H4 (cell line): ENCODE measurements at regions not wholly inside any gene's neighbourhood (a gene's known extent, or its start where the extent isn't known, plus 50 kb on each side); places are given as distances from the start of the nearest gene placed in this dataset.
A peak's percentile ranks its signal among the peaks of the same experiment; 100 is the strongest.

Experiments
- DNase-seq: peaks from one replicate; pipeline ENCODE4 v3.0.0-alpha.2; 2015; ENCODE audit warnings: low spot score

DNA sequence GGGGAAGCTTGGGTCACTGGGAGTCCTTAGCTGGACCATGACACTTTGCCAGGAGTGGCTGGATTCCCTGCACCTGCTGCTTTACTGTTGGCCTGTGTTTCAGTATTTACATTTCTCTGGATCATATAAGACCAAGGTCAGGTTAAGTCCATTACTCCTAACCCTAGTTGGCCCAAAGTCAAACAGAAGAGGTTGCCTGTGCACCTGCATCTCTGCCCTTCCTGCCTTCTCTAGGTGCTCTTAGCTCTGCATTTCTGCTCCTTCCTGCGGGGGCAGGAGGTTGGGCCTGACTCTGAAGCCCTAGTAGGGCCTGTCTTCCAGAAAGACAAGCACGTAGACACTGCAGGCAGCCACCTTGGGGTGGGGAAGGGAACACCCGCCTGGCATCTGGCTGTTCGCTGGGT, 124.3 kb downstream of the RPLP1 start:
- DNase-seq: no peak

GRCh38 chr15:69577397-69577796, 124.8 kb downstream of the RPLP1 start:
- DNase-seq: no peak

DNA sequence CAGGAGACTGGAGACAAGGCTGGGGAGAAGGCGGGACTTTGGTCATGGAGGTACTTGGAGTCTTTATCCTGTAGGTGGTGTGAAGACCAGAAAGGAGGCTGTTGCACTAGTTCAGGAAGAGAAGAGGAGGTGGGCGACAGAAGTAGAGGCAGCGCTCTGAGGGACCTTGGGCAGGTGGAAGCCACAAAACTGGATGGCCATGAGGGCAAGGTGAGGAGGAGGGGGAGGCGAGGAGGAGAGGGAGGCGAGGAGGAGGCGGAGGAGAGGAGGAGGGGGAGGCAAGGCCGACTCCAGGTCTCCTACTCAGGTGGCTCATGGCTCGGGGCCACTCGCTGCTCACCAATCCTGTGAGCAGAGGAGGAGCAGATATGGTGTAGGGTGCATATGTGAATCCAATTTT, 125.6 kb downstream of the RPLP1 start:
- DNase-seq: no peak

DNA sequence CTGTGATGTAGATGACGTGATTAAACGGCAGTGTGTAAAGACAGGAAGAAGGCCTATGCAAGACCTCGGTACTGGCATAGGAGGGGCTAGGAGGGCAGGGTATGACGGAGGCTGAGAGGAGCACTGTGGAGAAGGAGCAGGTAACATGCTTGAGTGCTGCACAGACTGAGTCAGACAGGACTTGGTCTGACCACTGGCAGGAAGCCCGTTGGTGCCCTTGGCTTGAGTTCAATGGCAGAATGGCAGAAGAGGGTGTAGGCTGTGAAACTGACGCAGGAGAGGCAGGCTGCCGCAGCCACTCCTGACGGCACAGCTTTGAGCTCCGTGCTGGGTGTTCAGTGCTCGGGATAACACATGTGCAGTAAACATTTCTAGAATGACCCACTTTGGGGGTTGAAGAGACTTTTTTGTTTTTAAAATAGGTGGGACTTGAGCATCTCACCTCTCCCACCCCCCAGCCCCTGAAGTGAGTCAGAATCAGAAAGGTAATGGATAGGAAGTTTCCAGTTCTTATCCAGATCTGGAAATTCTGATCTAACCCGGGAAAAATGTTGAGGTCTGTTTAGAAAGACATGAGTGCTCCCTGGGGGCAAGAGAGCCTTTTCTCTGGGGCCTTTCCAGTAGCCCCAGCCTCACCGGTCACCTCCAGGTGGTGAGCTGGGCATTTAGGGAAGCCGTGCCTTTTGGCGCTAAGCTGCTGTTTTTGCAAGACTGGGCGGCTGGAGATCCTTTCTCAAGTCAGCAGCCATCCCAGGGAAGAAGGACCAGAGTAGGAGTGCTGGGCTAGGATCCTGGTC, 126.4 kb downstream of the RPLP1 start:
- DNase-seq: peak; percentile 84

- DNase-seq: no peak
Observed at GRCh38 chr15:69579950-69580618, 127.5 kb downstream of the RPLP1 start.

- DNase-seq: no peak
Observed at GRCh38 chr15:69583626-69584025, 131.0 kb downstream of the RPLP1 start.

DNA sequence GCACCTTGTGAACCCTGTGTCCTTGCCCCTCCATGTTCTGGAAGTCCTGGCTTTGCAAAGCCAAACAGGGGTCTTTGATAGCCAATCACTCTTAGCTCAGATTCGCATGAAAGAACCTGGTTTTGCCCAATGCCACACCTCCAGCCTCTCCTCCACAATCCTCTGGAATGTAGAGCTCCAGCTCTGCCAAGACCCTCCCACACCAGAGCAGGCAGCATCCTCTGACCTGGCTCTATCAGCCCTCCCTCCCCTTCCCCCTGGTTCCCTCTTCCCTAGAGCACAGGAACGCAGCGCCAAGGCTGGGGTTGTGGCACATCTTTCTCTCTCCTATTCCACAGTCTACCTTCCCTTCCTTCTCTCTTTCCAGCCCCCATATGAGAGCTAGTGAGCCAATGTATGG, 133.3 kb downstream of the RPLP1 start:
- DNase-seq: no peak

DNA sequence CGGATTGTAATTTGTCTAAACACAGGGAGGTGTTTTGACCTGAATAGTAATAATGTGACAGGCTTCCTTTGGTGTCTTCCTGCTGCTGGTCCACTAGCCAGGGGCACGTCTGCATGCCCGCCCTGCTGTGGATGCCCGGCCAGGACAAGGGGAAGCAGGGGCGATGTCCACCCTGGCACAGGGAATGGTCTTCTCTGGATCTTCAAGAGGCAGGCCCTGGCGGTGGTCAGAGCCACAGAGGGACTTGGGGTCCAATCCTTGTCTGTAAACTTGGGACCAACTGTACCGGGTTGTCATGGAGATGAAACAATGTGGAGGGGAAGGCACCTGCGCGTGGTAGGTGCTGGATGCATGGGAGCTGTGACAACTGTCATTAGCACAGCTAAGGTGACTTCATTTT, 134.1 kb downstream of the RPLP1 start:
- no peak for DNase-seq

DNA sequence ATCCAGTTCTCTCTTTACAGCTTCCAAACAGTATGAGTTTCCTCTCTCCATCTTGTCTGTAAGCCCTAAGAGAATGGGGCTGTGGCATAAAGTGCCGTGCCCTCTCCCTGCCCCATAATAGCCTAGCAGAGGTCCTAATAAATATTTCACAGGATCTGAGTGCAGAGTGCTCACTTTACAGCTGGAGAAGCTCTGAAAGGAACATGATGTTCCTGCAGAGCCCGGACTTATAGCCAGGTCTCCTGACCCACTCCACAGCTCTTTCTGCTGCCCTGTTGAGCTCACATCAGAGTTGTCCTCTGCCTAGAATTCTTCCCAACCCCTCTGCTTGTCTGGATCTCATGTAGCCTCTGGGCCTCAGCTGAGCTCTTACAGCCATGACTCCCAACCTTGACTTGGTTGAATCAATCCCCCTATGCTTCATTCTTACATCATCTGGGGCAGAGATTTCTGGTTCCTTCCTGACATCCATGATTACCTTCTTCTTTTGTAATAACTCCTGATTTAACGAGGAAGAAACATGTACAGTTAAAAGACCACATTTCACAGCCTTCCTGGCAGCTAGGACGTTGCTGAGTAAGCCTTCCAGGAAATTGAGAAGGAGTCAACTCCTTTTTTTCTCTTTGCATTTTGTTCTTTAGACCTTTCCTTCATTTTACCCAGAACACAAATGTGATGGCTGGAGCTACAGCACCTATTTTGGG, 135.3 kb downstream of the RPLP1 start:
- no peak for DNase-seq

GRCh38 chr15:69590201-69590710, 137.6 kb downstream of the RPLP1 start:
- no peak for DNase-seq

DNA sequence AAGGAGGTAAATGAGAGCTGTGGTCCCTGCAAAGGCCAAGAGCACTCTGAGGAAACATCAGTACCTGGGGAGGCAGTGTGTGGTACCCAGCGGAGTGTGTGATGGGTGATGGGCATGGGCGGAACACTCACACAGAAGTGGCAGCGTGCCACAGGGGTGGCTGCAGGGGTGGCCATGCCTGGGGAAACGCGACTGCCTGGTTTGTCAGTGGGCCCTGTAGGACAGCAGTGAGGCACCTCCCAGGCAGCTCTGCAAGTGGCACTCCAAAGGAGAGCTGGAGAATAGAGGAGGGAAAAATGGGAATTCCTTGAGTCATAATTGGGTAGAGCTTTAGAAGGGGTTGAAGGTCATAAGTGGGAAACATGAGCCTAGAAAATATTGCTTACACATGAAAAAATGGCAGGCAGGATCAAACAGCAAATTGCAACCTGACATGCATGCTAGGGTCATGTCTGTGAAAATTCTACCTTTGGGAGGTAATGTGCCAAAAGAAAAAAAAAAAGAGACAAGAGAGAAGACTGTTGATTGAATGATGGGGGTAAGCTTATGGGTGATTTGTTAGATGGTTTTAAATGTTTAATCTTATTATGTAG, 138.4 kb downstream of the RPLP1 start:
- DNase-seq: no peak

GRCh38 chr15:69591905-69592508, 139.4 kb downstream of the RPLP1 start:
- DNase-seq: no peak

GRCh38 chr15:69592954-69593353, 140.3 kb downstream of the RPLP1 start:
- peak; percentile 38 for DNase-seq

- DNase-seq: no peak
Observed at GRCh38 chr15:69593488-69593887, 140.9 kb downstream of the RPLP1 start.

DNA sequence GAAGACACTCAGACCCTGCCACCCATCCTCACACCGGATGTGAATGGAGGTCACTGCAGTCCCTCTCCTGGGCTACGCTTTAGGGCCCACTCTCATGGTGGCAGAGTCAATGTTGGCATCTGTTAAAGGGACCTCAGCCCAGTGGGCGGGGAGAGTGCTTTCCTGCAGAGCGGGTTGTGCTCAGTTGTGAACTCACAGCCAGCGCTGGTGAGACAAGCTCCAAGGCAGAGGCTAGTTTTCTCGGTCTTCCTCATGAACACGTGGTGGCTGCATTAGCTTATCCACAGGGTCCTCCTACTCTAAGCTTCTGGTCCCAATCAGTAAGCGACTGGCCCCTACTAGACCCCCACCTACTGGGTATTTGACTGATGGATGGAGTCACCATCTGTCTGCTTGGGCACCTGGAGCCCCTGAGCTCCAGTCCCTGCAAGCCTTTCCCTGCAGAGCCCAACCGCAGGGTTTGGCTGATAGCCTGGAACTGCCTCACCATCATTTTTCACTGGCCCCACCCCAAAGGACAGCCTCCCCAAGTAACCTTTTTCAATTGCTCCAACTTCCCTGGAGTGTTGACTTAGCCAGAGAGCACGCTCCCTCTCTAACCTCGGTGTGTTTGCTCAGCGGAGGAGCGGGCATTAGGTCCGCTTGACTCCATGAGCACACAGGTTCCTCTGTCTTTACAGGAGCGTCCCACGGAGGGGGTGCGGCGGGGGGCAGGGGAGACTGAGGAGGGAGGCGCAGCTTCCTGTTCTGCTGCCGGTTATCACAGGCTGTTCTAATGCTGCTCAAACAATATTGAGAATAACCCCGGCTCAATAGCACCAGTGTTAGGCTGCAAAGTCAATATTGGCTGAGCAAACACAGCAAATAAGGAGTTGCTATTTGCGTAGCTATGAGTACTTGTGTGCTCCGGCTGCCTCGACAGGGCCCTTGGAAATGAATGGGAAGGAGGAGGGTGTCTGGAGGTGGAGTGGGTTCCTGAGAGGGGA, 141.7 kb downstream of the RPLP1 start:
- peak; percentile 56 for DNase-seq

DNA sequence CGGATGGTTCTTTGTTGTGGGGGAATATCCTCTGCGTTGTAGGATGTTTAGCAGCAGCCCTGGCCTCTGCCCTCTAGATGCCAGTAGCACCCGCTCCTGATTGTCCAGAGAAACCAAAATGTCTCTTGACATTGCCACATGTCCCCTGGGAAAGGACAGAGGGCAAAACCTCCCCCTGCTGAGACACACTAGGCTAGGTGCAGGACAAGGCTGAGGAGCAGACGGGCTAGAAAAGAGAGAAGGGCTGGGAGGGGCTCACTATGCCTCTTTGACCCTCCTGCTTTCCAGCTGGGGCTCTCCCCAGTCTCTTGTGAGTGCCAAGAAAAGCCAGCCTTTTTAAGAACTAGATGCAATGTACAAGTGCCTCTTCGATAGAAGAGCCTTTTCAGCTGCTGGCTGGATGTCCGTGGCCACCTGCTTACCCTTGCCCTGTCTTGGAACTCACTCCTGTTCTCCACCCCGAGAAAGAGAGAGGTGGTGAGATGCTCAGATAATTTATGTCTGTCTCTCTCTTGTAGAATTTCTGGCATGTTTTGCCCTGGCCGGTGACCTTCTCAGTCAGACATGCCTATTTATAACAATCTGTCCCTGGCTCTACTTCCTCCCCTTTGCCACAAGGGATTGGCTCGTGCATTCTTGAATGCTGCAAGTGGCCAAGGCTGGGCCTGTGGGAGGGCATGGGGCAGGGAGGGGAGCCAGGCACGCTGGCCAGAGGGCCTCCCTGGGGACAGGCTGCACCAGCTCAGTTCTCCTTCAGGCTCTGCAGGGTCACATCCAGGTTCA, 142.6 kb downstream of the RPLP1 start:
- DNase-seq: no peak

GRCh38 chr15:69597061-69597592, 144.5 kb downstream of the RPLP1 start:
- DNase-seq: no peak

- DNase-seq: no peak
Observed at GRCh38 chr15:69599271-69599670, 146.7 kb downstream of the RPLP1 start.

DNA sequence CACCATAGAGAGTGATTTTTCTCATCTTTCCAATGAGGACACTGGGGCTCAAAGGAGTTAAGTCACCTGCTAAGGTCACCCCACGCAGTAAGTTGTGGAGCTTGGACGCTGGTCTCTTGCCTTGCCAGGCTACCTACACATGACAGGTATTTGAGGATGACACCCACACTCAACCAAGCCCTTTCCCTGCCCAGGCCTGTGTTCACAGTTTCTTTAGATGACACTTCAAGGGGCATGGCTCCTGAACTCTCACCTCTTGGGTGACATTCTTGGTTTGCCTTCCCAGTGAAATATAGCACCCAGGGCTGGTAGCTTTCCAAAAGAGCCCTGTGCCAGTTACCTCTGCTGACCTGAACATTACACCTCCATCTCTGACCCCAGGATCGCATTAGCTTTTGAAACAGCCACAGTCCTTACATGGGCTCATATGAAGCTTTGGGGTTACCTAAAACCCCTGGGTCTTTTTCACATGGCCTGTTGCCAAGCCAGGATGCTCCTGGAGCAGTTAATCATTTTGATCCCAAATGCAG, 148.0 kb downstream of the RPLP1 start:
- DNase-seq: no peak
